Type B pancreatic cell (in vitro differentiated cells): ENCODE measurements at regions not wholly inside any gene's neighbourhood (a gene's known extent, or its start where the extent isn't known, plus 50 kb on each side); places are given as distances from the start of the nearest gene placed in this dataset.

Source experiments
- DNase-seq: peaks from one replicate; pipeline ENCODE4 v3.0.0; 2021; ENCODE audit warnings: mixed read lengths; ENCODE audit not compliant: unreplicated experiment; ENCODE audit errors: extremely low spot score
- H3K27ac Mint-ChIP-seq: 2 replicates; pipeline ENCODE4 v1.8.0; 2021; ENCODE audit warnings: mild to moderate bottlenecking, mixed read lengths
- H3K27me3 Mint-ChIP-seq: 2 replicates; pipeline ENCODE4 v1.8.0; 2021; ENCODE audit warnings: mixed read lengths
- H3K36me3 Mint-ChIP-seq: 2 replicates; pipeline ENCODE4 v1.8.0; 2021; ENCODE audit warnings: mixed read lengths
- H3K4me1 Mint-ChIP-seq: one replicate; pipeline ENCODE4 v1.8.0; 2021; ENCODE audit warnings: mixed read lengths; ENCODE audit not compliant: unreplicated experiment
- H3K4me3 Mint-ChIP-seq: 2 replicates; pipeline ENCODE4 v1.8.0; 2021; ENCODE audit warnings: mild to moderate bottlenecking, mixed read lengths
- H3K9me3 Mint-ChIP-seq: 2 replicates; pipeline ENCODE4 v1.8.0; 2021; ENCODE audit warnings: mixed read lengths
- TF ChIP-seq, protein P1 (sequence below): fragments of 200-600 bp; sonication (generic); conservative IDR thresholded peaks from 2 replicates; pipeline ENCODE4 v1.5.0; 2021; ENCODE audit warnings: antibody characterized with exemption, mild to moderate bottlenecking

GRCh38 chr6:54515713-54516112 is 207.5 kb downstream of the TINAG start:
- H3K4me1 Mint-ChIP-seq, result no peaks in the 10 kb centered on the region
- no peak for DNase-seq
- H3K4me3 Mint-ChIP-seq, result no peak overlapping the region
- no peaks in the 10 kb centered on the region for H3K36me3 Mint-ChIP-seq
- H3K27me3 Mint-ChIP-seq, result no peaks in the 10 kb centered on the region
- no peaks in the 10 kb centered on the region for H3K9me3 Mint-ChIP-seq
- TF ChIP-seq, protein P1, sequence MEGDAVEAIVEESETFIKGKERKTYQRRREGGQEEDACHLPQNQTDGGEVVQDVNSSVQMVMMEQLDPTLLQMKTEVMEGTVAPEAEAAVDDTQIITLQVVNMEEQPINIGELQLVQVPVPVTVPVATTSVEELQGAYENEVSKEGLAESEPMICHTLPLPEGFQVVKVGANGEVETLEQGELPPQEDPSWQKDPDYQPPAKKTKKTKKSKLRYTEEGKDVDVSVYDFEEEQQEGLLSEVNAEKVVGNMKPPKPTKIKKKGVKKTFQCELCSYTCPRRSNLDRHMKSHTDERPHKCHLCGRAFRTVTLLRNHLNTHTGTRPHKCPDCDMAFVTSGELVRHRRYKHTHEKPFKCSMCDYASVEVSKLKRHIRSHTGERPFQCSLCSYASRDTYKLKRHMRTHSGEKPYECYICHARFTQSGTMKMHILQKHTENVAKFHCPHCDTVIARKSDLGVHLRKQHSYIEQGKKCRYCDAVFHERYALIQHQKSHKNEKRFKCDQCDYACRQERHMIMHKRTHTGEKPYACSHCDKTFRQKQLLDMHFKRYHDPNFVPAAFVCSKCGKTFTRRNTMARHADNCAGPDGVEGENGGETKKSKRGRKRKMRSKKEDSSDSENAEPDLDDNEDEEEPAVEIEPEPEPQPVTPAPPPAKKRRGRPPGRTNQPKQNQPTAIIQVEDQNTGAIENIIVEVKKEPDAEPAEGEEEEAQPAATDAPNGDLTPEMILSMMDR, result no peak
- H3K27ac Mint-ChIP-seq, result no peak overlapping the region

- H3K4me1 Mint-ChIP-seq, result no peaks in the 10 kb centered on the region
- H3K27me3 Mint-ChIP-seq, result no peaks in the 10 kb centered on the region
- DNase-seq, result no peak
- H3K36me3 Mint-ChIP-seq, result no peaks in the 10 kb centered on the region
- TF ChIP-seq, protein P1, result no peak
- H3K9me3 Mint-ChIP-seq, result no peaks in the 10 kb centered on the region
- H3K27ac Mint-ChIP-seq, result no peak overlapping the region
- H3K4me3 Mint-ChIP-seq, result no peak overlapping the region
Measured at GRCh38 chr6:54516321-54516720, 208.1 kb downstream of the TINAG start.

DNA sequence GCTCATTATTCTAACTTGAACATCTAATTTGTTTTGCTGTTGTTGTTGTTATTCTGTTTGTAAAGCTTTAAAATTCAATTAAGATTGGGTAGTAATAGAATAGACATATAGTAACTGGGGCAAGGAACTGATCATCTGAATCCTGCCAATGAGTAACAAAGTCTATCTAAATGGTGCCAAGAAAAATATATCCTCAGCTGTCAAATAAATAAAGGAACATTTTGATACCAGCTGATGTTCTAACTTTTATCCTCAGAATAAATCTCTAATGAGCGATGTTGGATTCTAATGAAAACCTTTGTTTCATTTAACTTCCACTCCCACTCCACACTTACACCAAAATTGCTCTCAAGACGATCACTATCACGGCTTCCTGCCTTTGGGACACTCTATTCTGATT is 210.9 kb downstream of the TINAG start:
- Mint-ChIP-seq H3K27ac (no peak overlapping the region), H3K4me1 (no peaks in the 10 kb centered on the region), H3K9me3 (no peaks in the 10 kb centered on the region), H3K27me3 (no peaks in the 10 kb centered on the region), H3K36me3 (no peaks in the 10 kb centered on the region), H3K4me3 (no peak overlapping the region)
- TF ChIP-seq, protein P1, result no peak
- no peak for DNase-seq

DNA sequence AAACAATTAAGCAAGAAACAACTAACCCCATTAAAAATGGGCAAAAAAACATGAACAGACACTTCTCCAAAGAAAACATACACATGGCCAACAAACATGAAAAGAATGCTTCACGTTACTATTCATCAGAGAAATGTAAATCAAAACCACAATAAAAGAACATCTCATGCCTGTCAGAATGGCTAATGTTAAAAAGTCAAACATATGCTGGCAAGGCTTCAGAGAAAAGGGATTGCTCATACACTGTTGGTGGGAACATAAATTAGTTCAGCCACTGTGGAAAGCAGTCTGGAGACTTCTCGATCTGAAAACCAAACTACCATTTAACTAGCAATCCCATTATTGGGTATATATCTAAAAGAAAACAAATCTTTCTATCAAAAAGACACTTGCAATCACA is 217.5 kb downstream of the TINAG start:
- Mint-ChIP-seq H3K9me3 (peaks cover 3% of the 10 kb centered on the region), H3K4me3 (no peak overlapping the region), H3K27ac (no peak overlapping the region), H3K27me3 (no peaks in the 10 kb centered on the region), H3K36me3 (no peaks in the 10 kb centered on the region), H3K4me1 (no peaks in the 10 kb centered on the region)
- TF ChIP-seq, protein P1, result no peak
- no peak for DNase-seq

DNA sequence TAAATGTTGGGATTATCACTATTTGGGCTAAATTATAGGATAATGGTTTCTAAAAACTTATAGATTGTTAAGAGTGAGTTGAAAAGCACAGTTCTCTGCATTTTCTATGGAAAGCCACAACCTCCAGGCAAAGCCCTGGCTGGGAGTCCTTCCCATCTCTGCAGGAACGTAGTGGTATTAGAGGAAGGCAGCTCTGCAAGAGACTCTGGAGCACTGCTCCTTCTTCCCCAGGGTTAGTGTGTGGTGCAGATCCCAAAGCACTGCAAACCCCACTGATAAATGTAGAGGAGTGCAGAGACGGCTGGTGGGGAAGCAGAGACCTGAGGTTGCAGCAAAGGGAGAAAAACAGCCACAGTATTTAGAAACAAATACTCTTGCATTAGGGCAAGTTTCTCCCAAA is 225.3 kb downstream of the TINAG start:
- no peak for DNase-seq
- no peak overlapping the region for H3K27ac Mint-ChIP-seq
- TF ChIP-seq, protein P1, result no peak

DNA sequence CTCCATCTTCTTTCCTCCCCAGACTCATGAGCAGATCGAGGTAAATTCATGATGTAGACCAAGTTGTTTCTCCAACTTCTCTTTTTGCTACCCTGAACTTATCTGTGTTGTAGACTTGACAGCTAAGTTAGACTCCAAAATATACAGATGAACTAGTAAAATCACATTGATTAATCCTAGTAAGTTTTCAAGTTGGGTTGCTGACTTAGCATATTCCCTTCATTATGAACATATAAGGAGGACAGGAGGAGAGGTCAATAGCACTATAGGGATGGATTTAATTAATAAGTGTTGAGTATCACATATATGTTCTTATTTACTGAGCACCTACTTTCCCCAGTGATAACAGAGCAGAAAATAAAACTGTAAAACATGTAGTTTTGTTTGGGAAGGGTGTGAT is 227.3 kb downstream of the TINAG start:
- no peak overlapping the region for H3K4me3 Mint-ChIP-seq
- H3K27ac Mint-ChIP-seq, result no peak overlapping the region
- H3K9me3 Mint-ChIP-seq, result no peaks in the 10 kb centered on the region
- no peaks in the 10 kb centered on the region for H3K4me1 Mint-ChIP-seq
- no peaks in the 10 kb centered on the region for H3K27me3 Mint-ChIP-seq
- no peaks in the 10 kb centered on the region for H3K36me3 Mint-ChIP-seq
- TF ChIP-seq, protein P1, result no peak
- no peak for DNase-seq

More for the DNA sequence above, 225.3 kb downstream of the TINAG start:
- no peaks in the 10 kb centered on the region for H3K4me1 Mint-ChIP-seq
- H3K9me3 Mint-ChIP-seq, result no peaks in the 10 kb centered on the region
- H3K4me3 Mint-ChIP-seq, result no peak overlapping the region
- H3K36me3 Mint-ChIP-seq, result no peaks in the 10 kb centered on the region
- H3K27me3 Mint-ChIP-seq, result no peaks in the 10 kb centered on the region
